ENCODE measurements at regions not wholly inside any gene's neighbourhood (a gene's known extent, or its start where the extent isn't known, plus 50 kb on each side); places are given as distances from the start of the nearest gene placed in this dataset.

GRCh38 chr4:171714791-171715454 is 98.3 kb upstream of the GALNTL6 start:
- intact Hi-C loops (cut with micrococcal nuclease): no loop called here
- H3K9me1 ChIP-seq (replicated peaks; ENCODE audit: control insufficient read depth, extremely low read depth, insufficient read depth, low read length): no peaks in the 10 kb centered on the region

More at GRCh38 chr4:171714791-171715454, 98.3 kb upstream of the GALNTL6 start:
- Histone ChIP-seq H3K27me3 (ENCODE audit: control insufficient read depth in 2 of 2, insufficient read depth in 2 of 2, low read length in 2 of 2) (no peaks in the 10 kb centered on the region), H3K9me3 (replicated peaks; ENCODE audit: control insufficient read depth, insufficient read depth, low read length) (peaks cover 2% of the 10 kb centered on the region), H2AFZ (ENCODE audit: low read depth, low read length) (no peak overlapping the region), H4K20me1 (replicated peaks; ENCODE audit: control insufficient read depth, extremely low read depth, insufficient read depth, low read length) (no peaks in the 10 kb centered on the region), H3K27ac (ENCODE audit: insufficient read depth, low read depth, low read length) (no peak overlapping the region), H3K4me2 (ENCODE audit: insufficient read depth, low read length) (no peak overlapping the region), H3K4me3 (replicated peaks in 1 of 3; ENCODE audit: insufficient read depth in 1 of 3, low read depth in 1 of 3, low read length in 3 of 3) (no peak overlapping the region), H3K4me1 (ENCODE audit: control insufficient read depth, extremely low read depth, insufficient read depth, low read length) (no peaks in the 10 kb centered on the region), H3K9ac (replicated peaks; ENCODE audit: extremely low read depth, insufficient read depth, low read length) (no peak overlapping the region), H3K36me3 (ENCODE audit: control insufficient read depth in 2 of 2, extremely low read depth in 1 of 2, insufficient read depth in 2 of 2, low read length in 2 of 2) (no peaks in the 10 kb centered on the region), H3K79me2 (ENCODE audit: control insufficient read depth, insufficient read depth, low read length) (no peaks in the 10 kb centered on the region)
- no TSS peak for BruUV-seq (replicated peaks)
- no peak for FAIRE-seq
- POLR2A ChIA-PET: no interaction called here
- DNase-seq (ENCODE audit: low read depth, low spot score): no peak
- no peak for TF ChIP-seq EZH2 (IDR thresholded peaks at IDR 0.05; ENCODE audit: borderline replicate concordance, low read depth, low read length, severe bottlenecking)
- TF ChIP-seq POLR2A (IDR thresholded peaks at IDR 0.05; ENCODE audit: low read depth, low read length): no peak
- no peak for TF ChIP-seq MYC (IDR thresholded peaks at IDR 0.05; ENCODE audit: low read depth, low read length)
- TF ChIP-seq POLR2AphosphoS5 (IDR thresholded peaks at IDR 0.05; ENCODE audit: insufficient read depth, low read depth, low read length): no peak
- TF ChIP-seq FOS (IDR thresholded peaks at IDR 0.05; ENCODE audit: borderline replicate concordance, insufficient read depth, low read length): no peak
- no peak for TF ChIP-seq CTCF (IDR thresholded peaks at IDR 0.05; ENCODE audit: extremely low read depth in 1 of 2, insufficient read depth in 1 of 2, low read depth in 1 of 2, low read length in 2 of 2)
- no peak for TF ChIP-seq MAX (IDR thresholded peaks at IDR 0.05; ENCODE audit: insufficient read depth, insufficient read length)
- TF ChIP-seq GATA2 (IDR thresholded peaks at IDR 0.05; ENCODE audit: insufficient read depth, insufficient read length, low read depth, low read length): no peak
- no peak for TF ChIP-seq JUN (IDR thresholded peaks at IDR 0.05; ENCODE audit: borderline replicate concordance, insufficient read depth, insufficient read length, low read depth)
- dilution Hi-C loops (cut with MboI; ENCODE audit: extremely low pct_ligation_motif_present, low sequenced_read_pairs): no loop called here
- CTCF ChIA-PET: no interaction called here
